IMR-90 (cell line): ENCODE measurements at regions not wholly inside any gene's neighbourhood (a gene's known extent, or its start where the extent isn't known, plus 50 kb on each side); places are given as distances from the start of the nearest gene placed in this dataset.

Experiments used
- ATAC-seq: fragments of 200-7000 bp; cut with Tn5 transposase; 2 replicates; pipeline ENCODE4 v1.9.1; 2020; ENCODE audit warnings: low read depth, mild to moderate bottlenecking, moderate library complexity
- BruUV-seq: library from RNA; stranded (reverse); fragments of 400-500 nt; replicated peaks from 2 replicates; lab custom pipeline; 2021; lab: Mats Ljungman, UMichigan
- CTCF ChIA-PET: fragments of 300-600 bp; formaldehyde crosslinking; extraction: SDS; loops from one replicate; lab custom pipeline; 2021; ENCODE audit warnings: antibody characterized with exemption; lab: Yijun Ruan, JAX
- POLR2A ChIA-PET: fragments of 300-600 bp; sonication (Branson Sonifier 250); formaldehyde crosslinking; loops from one replicate; lab custom pipeline; 2022; ENCODE audit warnings: antibody characterized with exemption; ENCODE audit not compliant: unreplicated experiment; lab: Charles Lee
- DNase-seq: peaks from one replicate; pipeline ENCODE4 v3.0.0; 2013
- H2AFZ ChIP-seq: replicated peaks from 2 replicates; pipeline ENCODE3; 2013; ENCODE audit warnings: low read length, mild to moderate bottlenecking; ENCODE audit not compliant: poor library complexity
- H2AK5ac ChIP-seq: 2 replicates; pipeline ENCODE4 v1.6.1; 2013; ENCODE audit warnings: low read depth, low read length, inconsistent platforms
- H2AK9ac ChIP-seq: replicated peaks from 2 replicates; pipeline ENCODE3; 2013; ENCODE audit warnings: mild to moderate bottlenecking, low read depth, low read length, moderate library complexity; ENCODE audit not compliant: poor library complexity
- H2BK120ac ChIP-seq: 2 replicates; pipeline ENCODE4 v1.6.1; 2013; ENCODE audit warnings: low read depth, low read length, inconsistent platforms
- H2BK15ac ChIP-seq: 3 replicates; pipeline ENCODE4 v1.6.1; 2013; ENCODE audit warnings: low read depth, low read length, inconsistent platforms
- H2BK20ac ChIP-seq: 2 replicates; pipeline ENCODE4 v1.6.1; 2013; ENCODE audit warnings: low read depth, mild to moderate bottlenecking, inconsistent platforms, low read length, moderate library complexity
- H2BK5ac ChIP-seq: 2 replicates; pipeline ENCODE4 v1.6.1; 2013; ENCODE audit warnings: mild to moderate bottlenecking, low read depth, low read length, inconsistent platforms; ENCODE audit not compliant: poor library complexity, severe bottlenecking
- H3K14ac ChIP-seq: replicated peaks from 2 replicates; pipeline ENCODE4 v1.6.1; 2013; ENCODE audit warnings: low read depth, low read length, inconsistent platforms
- H3K18ac ChIP-seq: 2 replicates; pipeline ENCODE4 v1.6.1; 2013; ENCODE audit warnings: low read depth, low read length, control low read depth
- H3K23ac ChIP-seq: 2 replicates; pipeline ENCODE4 v1.6.1; 2013; ENCODE audit warnings: low read depth, low read length, inconsistent platforms
- H3K27ac ChIP-seq: 2 replicates; pipeline ENCODE4 v1.5.1; 2013; ENCODE audit warnings: mild to moderate bottlenecking, control low read depth, low read length; ENCODE audit not compliant: insufficient read depth
- H3K27me3 ChIP-seq: 2 replicates; pipeline ENCODE4 v1.6.1; 2013; ENCODE audit warnings: low read length; ENCODE audit not compliant: control insufficient read depth, insufficient read depth
- H3K36me3 ChIP-seq: 2 replicates; pipeline ENCODE4 v1.6.1; 2013; ENCODE audit warnings: low read length, mixed read lengths; ENCODE audit not compliant: control insufficient read depth, insufficient read depth
- H3K4ac ChIP-seq: 2 replicates; pipeline ENCODE4 v1.6.1; 2013; ENCODE audit warnings: low read depth, low read length, inconsistent platforms
- H3K4me1 ChIP-seq: 2 replicates; pipeline ENCODE4 v1.6.1; 2013; ENCODE audit warnings: low read length, mixed read lengths; ENCODE audit not compliant: control insufficient read depth, insufficient read depth
- H3K4me2 ChIP-seq: 2 replicates; pipeline ENCODE4 v1.6.1; 2013; ENCODE audit warnings: low read depth, mild to moderate bottlenecking, control low read depth, low read length, moderate library complexity
- H3K4me3 ChIP-seq: 2 replicates; pipeline ENCODE4 v1.5.1; 2013; ENCODE audit warnings: low read depth, mild to moderate bottlenecking, control low read depth, low read length, moderate library complexity; ENCODE audit not compliant: insufficient read depth
- H3K56ac ChIP-seq: 2 replicates; pipeline ENCODE4 v1.6.1; 2013; ENCODE audit warnings: low read length, inconsistent platforms; ENCODE audit not compliant: insufficient read depth; ENCODE audit errors: extremely low read depth
- H3K79me1 ChIP-seq, 2 experiments: 2 replicates each; pipeline ENCODE4 v1.6.1; 2013; ENCODE audit warnings: low read length in 2 of 2, inconsistent platforms in 1 of 2, low read depth in 1 of 2
- H3K9ac ChIP-seq: 2 replicates; pipeline ENCODE4 v1.6.1; 2013; ENCODE audit warnings: low read depth, low read length, control low read depth
- H3K9me1 ChIP-seq: 2 replicates; pipeline ENCODE4 v1.6.1; 2013; ENCODE audit warnings: low read length, inconsistent platforms; ENCODE audit not compliant: insufficient read depth
- H3K9me3 ChIP-seq: 2 replicates; pipeline ENCODE4 v1.6.1; 2013; ENCODE audit warnings: low read length; ENCODE audit not compliant: control insufficient read depth, insufficient read depth
- H4K20me1 ChIP-seq: 2 replicates; pipeline ENCODE4 v1.6.1; 2013; ENCODE audit warnings: low read length, inconsistent platforms; ENCODE audit not compliant: insufficient read depth
- H4K5ac ChIP-seq: 2 replicates; pipeline ENCODE4 v1.6.1; 2013; ENCODE audit warnings: mild to moderate bottlenecking, low read depth, low read length, control low read depth
- H4K8ac ChIP-seq, 2 experiments: 2 replicates each; pipeline ENCODE4 v1.6.1; 2013; ENCODE audit warnings: low read depth in 2 of 2, low read length in 2 of 2, control low read depth in 1 of 2, inconsistent platforms in 1 of 2
- H4K91ac ChIP-seq: 2 replicates; pipeline ENCODE4 v1.6.1; 2013; ENCODE audit warnings: low read depth, low read length, inconsistent platforms; ENCODE audit not compliant: insufficient read depth
- BHLHE40 ChIP-seq: fragments of 150-350 bp; IDR thresholded peaks from 2 replicates; pipeline ENCODE4 v1.6.1; 2016; ENCODE audit warnings: mild to moderate bottlenecking, low read depth, low read length
- CEBPB ChIP-seq: IDR thresholded peaks from 2 replicates; pipeline ENCODE4 v1.6.1; 2012; ENCODE audit warnings: low read depth, low read length, improper control_type of control experiment
- CHD1 ChIP-seq: IDR thresholded peaks from 2 replicates; pipeline ENCODE4 v1.6.1; 2012; ENCODE audit warnings: low read depth, low read length, improper control_type of control experiment
- CTCF ChIP-seq: conservative IDR thresholded peaks from 2 replicates; pipeline ENCODE4 v1.5.1; 2012; ENCODE audit warnings: mild to moderate bottlenecking, low read depth, low read length, improper control_type of control experiment
- ELK1 ChIP-seq: fragments of 150-350 bp; IDR thresholded peaks from 2 replicates; pipeline ENCODE4 v1.6.1; 2016; ENCODE audit warnings: low read depth, mild to moderate bottlenecking, low read length, moderate library complexity, borderline replicate concordance
- FOS ChIP-seq: fragments of 150-350 bp; IDR thresholded peaks from 2 replicates; pipeline ENCODE4 v1.6.1; 2016; ENCODE audit warnings: low read depth, low read length
- MAFK ChIP-seq: IDR thresholded peaks from 2 replicates; pipeline ENCODE4 v1.6.1; 2012; ENCODE audit warnings: low read depth, low read length, improper control_type of control experiment
- MAZ ChIP-seq: IDR thresholded peaks from 2 replicates; pipeline ENCODE4 v1.6.1; 2012; ENCODE audit warnings: low read depth, mild to moderate bottlenecking, low read length, improper control_type of control experiment, moderate library complexity, borderline replicate concordance
- MXI1 ChIP-seq: IDR thresholded peaks from 2 replicates; pipeline ENCODE4 v1.6.1; 2012; ENCODE audit warnings: low read depth, mild to moderate bottlenecking, low read length, moderate library complexity, borderline replicate concordance
- NFE2L2 ChIP-seq: fragments of 150-350 bp; IDR thresholded peaks from 2 replicates; pipeline ENCODE4 v1.6.1; 2016; ENCODE audit warnings: low read depth, mild to moderate bottlenecking, low read length
- POLR2A ChIP-seq: IDR thresholded peaks from 2 replicates; pipeline ENCODE4 v1.6.1; 2012; ENCODE audit warnings: mild to moderate bottlenecking, low read depth, low read length
- RAD21 ChIP-seq: IDR thresholded peaks from 2 replicates; pipeline ENCODE4 v1.6.1; 2012; ENCODE audit warnings: low read length, improper control_type of control experiment
- RCOR1 ChIP-seq: IDR thresholded peaks from 2 replicates; pipeline ENCODE4 v1.6.1; 2012; ENCODE audit warnings: mild to moderate bottlenecking, low read length, improper control_type of control experiment; ENCODE audit not compliant: insufficient replicate concordance
- RFX5 ChIP-seq: IDR thresholded peaks from 2 replicates; pipeline ENCODE4 v1.8.0; 2012; ENCODE audit warnings: low read depth, mild to moderate bottlenecking, low read length, moderate library complexity
- SMC3 ChIP-seq: fragments of 150-350 bp; IDR thresholded peaks from 2 replicates; pipeline ENCODE4 v1.6.1; 2016; ENCODE audit warnings: low read depth, mild to moderate bottlenecking, antibody characterized with exemption, low read length, moderate library complexity
- USF2 ChIP-seq: fragments of 150-350 bp; IDR thresholded peaks from 2 replicates; pipeline ENCODE4 v1.6.1; 2017; ENCODE audit warnings: mild to moderate bottlenecking, antibody characterized with exemption, low read length, low read depth
- WGBS, 2 experiments: methylation state at CpG; one replicate each; pipeline versions ENCODE4 v1.1.5 to v1.1.7; 2013; ENCODE audit warnings: missing lambda C conversion rate in 2 of 2; ENCODE audit not compliant: insufficient read length in 1 of 2; ENCODE audit errors: extremely low coverage in 2 of 2; 5-methylcytosine and 5-hydroxymethylcytosine counted together
- dilution Hi-C: fragments of 300-500 bp; cut with HindIII; formaldehyde crosslinking; loops from one replicate; pipeline ENCODE4 v1.14.3; 2018; ENCODE audit warnings: low sequenced_read_pairs; ENCODE audit not compliant: unreplicated experiment
- in situ Hi-C: fragments of 300-500 bp; cut with MboI; formaldehyde crosslinking; loops from 3 replicates; pipeline ENCODE4 v1.14.3; 2019; ENCODE audit warnings: low sequenced_read_pairs, inconsistent platforms, mixed read lengths
- intact Hi-C: fragments of 100-400 bp; cut with micrococcal nuclease; formaldehyde crosslinking; loops from 2 replicates; pipeline ENCODE4 v1.10.0; 2022

GRCh38 chr6:26231006-26231587 is 133.9 kb upstream of the BTN3A2 start:
- ATAC-seq (no peak), DNase-seq (no peak)
- WGBS, 2 experiments = 100% methylated on average over 1 of the region's 5 CpGs; no CpG with 5 or more reads in 1 of the 2 experiments
- ChIA-PET POLR2A (no interaction called here), CTCF (interaction anchor here (0.5 kb wide), 1 partner anchor 72 kb away, joined by 3 read pairs; no protein-coding TSS in a partner anchor)
- Histone ChIP-seq H2BK15ac (no peak overlapping the region), H3K18ac (no peak overlapping the region), H3K4ac (no peak overlapping the region), H3K4me1 (peaks cover 2% of the 10 kb centered on the region; the same call in 1 of the 2 replicates), H4K91ac (no peak overlapping the region), H3K27me3 (no peaks in the 10 kb centered on the region), H3K9me1 (no peaks in the 10 kb centered on the region), H4K8ac (no peak overlapping the region), H3K4me2 (no peak overlapping the region), H2BK5ac (no peak overlapping the region), H2AFZ (no peak overlapping the region), H3K4me3 (no peak overlapping the region), H3K9me3 (no peaks in the 10 kb centered on the region), H2AK9ac (no peak overlapping the region), H4K20me1 (no peaks in the 10 kb centered on the region), H2AK5ac (no peak overlapping the region), H3K36me3 (no peaks in the 10 kb centered on the region), H3K27ac (no peak overlapping the region), H2BK120ac (no peak overlapping the region), H3K9ac (no peak overlapping the region), H3K79me1 (peaks cover 0 to under 1% of the 10 kb centered on the region in 2 experiments; a peak in 2 of 4 replicates), H3K14ac (no peak overlapping the region), H3K23ac (no peak overlapping the region), H3K56ac (no peak overlapping the region), H4K5ac (no peak overlapping the region), H2BK20ac (no peak overlapping the region; the same call in 1 of the 2 replicates)
- BruUV-seq = no TSS peak
- intact Hi-C loops = no loop called here
- dilution Hi-C loops = no loop called here
- TF ChIP-seq MAZ = no peak
- TF ChIP-seq CEBPB = no peak
- no peak for TF ChIP-seq MAFK
- TF ChIP-seq NFE2L2 = no peak
- no peak for TF ChIP-seq RAD21
- no peak for TF ChIP-seq CHD1
- TF ChIP-seq SMC3 = no peak
- TF ChIP-seq POLR2A = no peak
- no peak for TF ChIP-seq RFX5
- TF ChIP-seq RCOR1 = no peak
- no peak for TF ChIP-seq CTCF
- TF ChIP-seq MXI1 = no peak
- no peak for TF ChIP-seq FOS
- no peak for TF ChIP-seq ELK1
- no peak for TF ChIP-seq BHLHE40
- no peak for TF ChIP-seq USF2
- in situ Hi-C loops = no loop called here
